Epithelial cell of proximal tubule (primary cell): ENCODE measurements at regions not wholly inside any gene's neighbourhood (a gene's known extent, or its start where the extent isn't known, plus 50 kb on each side); places are given as distances from the start of the nearest gene placed in this dataset.

Source experiments
- DNase-seq: peaks from one replicate; pipeline ENCODE4 v3.0.0-alpha.2; 2011; ENCODE audit warnings: low read depth
- H3K4me3 ChIP-seq: 2 replicates; pipeline ENCODE4 v1.5.1; 2011; ENCODE audit warnings: low read depth, mild to moderate bottlenecking, low read length
- TF ChIP-seq, protein P1 (sequence below): conservative IDR thresholded peaks from 2 replicates; pipeline ENCODE4 v1.5.1; 2012; ENCODE audit warnings: low read depth, mild to moderate bottlenecking, low read length

DNA sequence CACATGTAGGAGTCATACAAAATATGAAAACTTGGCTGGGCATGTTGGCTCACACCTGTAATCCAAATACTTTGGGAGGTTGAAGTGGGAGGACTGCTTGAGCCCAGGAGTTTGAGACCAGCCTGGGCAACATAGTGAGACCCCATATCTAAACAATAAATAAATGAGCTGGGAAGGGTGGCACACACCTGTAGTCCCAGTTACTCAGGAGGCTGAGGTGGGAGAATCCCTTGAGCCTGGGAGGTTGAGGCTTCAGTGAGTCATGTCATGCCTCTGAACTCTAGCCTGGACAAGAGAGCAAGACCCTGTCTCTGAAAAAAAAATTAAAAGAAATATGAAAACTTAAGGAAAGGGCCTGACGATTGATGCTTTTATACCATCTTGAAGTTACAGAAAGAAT, 112.4 kb upstream of the RAI14 start:
- no peak overlapping the region for H3K4me3 ChIP-seq
- TF ChIP-seq, protein P1, sequence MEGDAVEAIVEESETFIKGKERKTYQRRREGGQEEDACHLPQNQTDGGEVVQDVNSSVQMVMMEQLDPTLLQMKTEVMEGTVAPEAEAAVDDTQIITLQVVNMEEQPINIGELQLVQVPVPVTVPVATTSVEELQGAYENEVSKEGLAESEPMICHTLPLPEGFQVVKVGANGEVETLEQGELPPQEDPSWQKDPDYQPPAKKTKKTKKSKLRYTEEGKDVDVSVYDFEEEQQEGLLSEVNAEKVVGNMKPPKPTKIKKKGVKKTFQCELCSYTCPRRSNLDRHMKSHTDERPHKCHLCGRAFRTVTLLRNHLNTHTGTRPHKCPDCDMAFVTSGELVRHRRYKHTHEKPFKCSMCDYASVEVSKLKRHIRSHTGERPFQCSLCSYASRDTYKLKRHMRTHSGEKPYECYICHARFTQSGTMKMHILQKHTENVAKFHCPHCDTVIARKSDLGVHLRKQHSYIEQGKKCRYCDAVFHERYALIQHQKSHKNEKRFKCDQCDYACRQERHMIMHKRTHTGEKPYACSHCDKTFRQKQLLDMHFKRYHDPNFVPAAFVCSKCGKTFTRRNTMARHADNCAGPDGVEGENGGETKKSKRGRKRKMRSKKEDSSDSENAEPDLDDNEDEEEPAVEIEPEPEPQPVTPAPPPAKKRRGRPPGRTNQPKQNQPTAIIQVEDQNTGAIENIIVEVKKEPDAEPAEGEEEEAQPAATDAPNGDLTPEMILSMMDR, result no peak
- DNase-seq, result no peak

GRCh38 chr5:34544403-34544802, 111.7 kb upstream of the RAI14 start:
- TF ChIP-seq, protein P1, result no peak
- DNase-seq, result no peak
- H3K4me3 ChIP-seq, result no peak overlapping the region

DNA sequence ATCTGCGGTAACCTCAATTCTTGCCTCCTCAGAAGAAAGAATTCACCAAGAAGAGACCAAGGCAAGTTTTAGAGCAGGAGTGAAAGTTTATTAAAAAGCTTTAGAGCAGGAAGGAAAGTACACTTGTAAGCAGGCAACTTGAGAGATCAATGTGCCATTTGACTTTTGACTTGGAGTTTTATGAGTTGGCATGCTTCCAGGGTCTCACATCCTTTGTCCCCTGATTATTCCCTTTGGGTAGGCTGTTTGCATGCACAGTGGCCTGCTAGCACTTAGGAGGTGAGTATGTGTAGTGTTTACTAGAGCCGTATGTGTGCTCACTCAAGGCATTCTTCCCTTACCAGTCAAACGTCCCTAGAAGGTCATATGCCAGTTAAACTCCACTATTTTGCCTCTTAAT, 111.0 kb upstream of the RAI14 start:
- TF ChIP-seq, protein P1, result no peak
- no peak overlapping the region for H3K4me3 ChIP-seq
- DNase-seq, result no peak

- TF ChIP-seq, protein P1, result no peak
- no peak overlapping the region for H3K4me3 ChIP-seq
- no peak for DNase-seq
These were observed 110.5 kb upstream of the RAI14 start for GRCh38 chr5:34545626-34546025.

- H3K4me3 ChIP-seq, result no peak overlapping the region
- no peak for DNase-seq
These were observed 108.6 kb upstream of the RAI14 start for GRCh38 chr5:34547300-34548085.

GRCh38 chr5:34548086-34548403, 108.1 kb upstream of the RAI14 start:
- DNase-seq, result no peak

More at GRCh38 chr5:34547300-34548085, 108.6 kb upstream of the RAI14 start:
- TF ChIP-seq, protein P1, result no peak

GRCh38 chr5:34550247-34550646, 105.9 kb upstream of the RAI14 start:
- TF ChIP-seq, protein P1, result no peak
- DNase-seq, result no peak
- no peak overlapping the region for H3K4me3 ChIP-seq

More at GRCh38 chr5:34548086-34548403, 108.1 kb upstream of the RAI14 start:
- TF ChIP-seq, protein P1, result no peak
- no peak overlapping the region for H3K4me3 ChIP-seq
